Urinary bladder (tissue), 3 donors: ENCODE measurements at regions not wholly inside any gene's neighbourhood (a gene's known extent, or its start where the extent isn't known, plus 50 kb on each side); places are given as distances from the start of the nearest gene placed in this dataset.
"Not testable (repeated sequence)": the region's sequence is repeated elsewhere in the genome, so short reads cannot be mapped to it uniquely, and the experiment has no call there.

Experiments
- DNase-seq: peaks from one replicate; pipeline ENCODE4 v3.0.0-alpha.2; 2015; ENCODE audit errors: extremely low spot score
- H3K27ac ChIP-seq: one replicate; pipeline ENCODE4 v1.5.1; 2013; ENCODE audit warnings: low read depth, mild to moderate bottlenecking, moderate library complexity
- H3K36me3 ChIP-seq: one replicate; pipeline ENCODE4 v1.6.1; 2013; ENCODE audit warnings: mild to moderate bottlenecking, moderate library complexity; ENCODE audit not compliant: insufficient read depth
- H3K4me1 ChIP-seq: one replicate; pipeline ENCODE4 v1.6.1; 2013; ENCODE audit warnings: mild to moderate bottlenecking, moderate library complexity; ENCODE audit not compliant: insufficient read depth
- H3K4me3 ChIP-seq: one replicate; pipeline ENCODE4 v1.5.1; 2013; ENCODE audit warnings: low read depth, low read length
- WGBS: extraction: QIAGEN DNeasy Blood & Tissue Kit; methylation state at CpG from one replicate; pipeline ENCODE4 v1.1.7; 2013; 5-methylcytosine and 5-hydroxymethylcytosine counted together
- donor health status: healthy with polysubstance abuse.
- donor health status: healthy.

GRCh38 chr7:65554553-65555476 lies 181.2 kb downstream of the ZNF92 start:
- H3K27ac ChIP-seq, H3K36me3 ChIP-seq, H3K4me1 ChIP-seq, DNase-seq, H3K4me3 ChIP-seq: not testable (repeated sequence)
- no CpG with 5 or more reads among the region's 85 CpGs for WGBS

- H3K27ac ChIP-seq, H3K4me1 ChIP-seq, H3K36me3 ChIP-seq, H3K4me3 ChIP-seq, DNase-seq: not testable (repeated sequence)
- 64% methylated on average over 3 of the region's 4 CpGs for WGBS
Observed at GRCh38 chr7:65558584-65558983, 184.9 kb downstream of the ZNF92 start.

- not testable (repeated sequence) for H3K27ac ChIP-seq, DNase-seq, H3K36me3 ChIP-seq, H3K4me1 ChIP-seq, H3K4me3 ChIP-seq
- WGBS, result 91% methylated on average over 5 of the region's 6 CpGs
Observed at GRCh38 chr7:65561786-65562372, 188.2 kb downstream of the ZNF92 start.

GRCh38 chr7:65562522-65562921 lies 188.9 kb downstream of the ZNF92 start:
- DNase-seq, H3K4me1 ChIP-seq, H3K4me3 ChIP-seq, H3K27ac ChIP-seq, H3K36me3 ChIP-seq: not testable (repeated sequence)
- 58% methylated on average over 1 of the region's 2 CpGs for WGBS

- not testable (repeated sequence) for DNase-seq, H3K36me3 ChIP-seq, H3K4me1 ChIP-seq, H3K4me3 ChIP-seq, H3K27ac ChIP-seq
- WGBS, result no CpG with 5 or more reads among the region's 1 CpG
Observed at GRCh38 chr7:65563333-65563732, 189.7 kb downstream of the ZNF92 start.

- not testable (repeated sequence) for DNase-seq, H3K36me3 ChIP-seq, H3K4me1 ChIP-seq, H3K27ac ChIP-seq, H3K4me3 ChIP-seq
- no CpG with 5 or more reads among the region's 6 CpGs for WGBS
Observed at GRCh38 chr7:65568226-65568625, 194.6 kb downstream of the ZNF92 start.

GRCh38 chr7:65570990-65571389 lies 197.3 kb downstream of the ZNF92 start:
- WGBS, result no CpG with 5 or more reads among the region's 1 CpG
- not testable (repeated sequence) for DNase-seq, H3K4me3 ChIP-seq, H3K27ac ChIP-seq, H3K36me3 ChIP-seq, H3K4me1 ChIP-seq

- H3K36me3 ChIP-seq, H3K4me3 ChIP-seq, H3K27ac ChIP-seq, H3K4me1 ChIP-seq, DNase-seq: not testable (repeated sequence)
- 2% methylated on average over 27 of the region's 35 CpGs for WGBS
Observed at GRCh38 chr7:65572581-65572980, 198.9 kb downstream of the ZNF92 start.

GRCh38 chr7:65576370-65576769 lies 202.7 kb downstream of the ZNF92 start:
- DNase-seq, H3K4me1 ChIP-seq, H3K4me3 ChIP-seq, H3K36me3 ChIP-seq, H3K27ac ChIP-seq: not testable (repeated sequence)
- 63% methylated on average over 1 of the region's 1 CpG for WGBS

GRCh38 chr7:65582518-65583119 lies 209.0 kb downstream of the ZNF92 start:
- H3K36me3 ChIP-seq, H3K27ac ChIP-seq, H3K4me1 ChIP-seq, DNase-seq, H3K4me3 ChIP-seq: not testable (repeated sequence)
- 89% methylated on average over 2 of the region's 2 CpGs for WGBS

- not testable (repeated sequence) for H3K27ac ChIP-seq, H3K4me3 ChIP-seq, DNase-seq, H3K36me3 ChIP-seq, H3K4me1 ChIP-seq
- WGBS, result 28% methylated on average over 1 of the region's 1 CpG
Observed at GRCh38 chr7:65602495-65602894, 228.8 kb downstream of the ZNF92 start.

GRCh38 chr7:65609131-65609530 lies 235.5 kb downstream of the ZNF92 start:
- Histone ChIP-seq H3K27ac (no peak overlapping the region), H3K4me3 (no peak overlapping the region), H3K4me1 (no peaks in the 10 kb centered on the region), H3K36me3 (no peaks in the 10 kb centered on the region)
- WGBS, result 91% methylated on average over 3 of the region's 3 CpGs
- DNase-seq, result no peak

GRCh38 chr7:65613644-65614289 lies 240.1 kb downstream of the ZNF92 start:
- WGBS, result 56% methylated on average over 6 of the region's 6 CpGs
- H3K4me1 ChIP-seq, result not testable (repeated sequence)

More at GRCh38 chr7:65613644-65614289, 240.1 kb downstream of the ZNF92 start:
- not testable (repeated sequence) for DNase-seq, H3K27ac ChIP-seq, H3K36me3 ChIP-seq, H3K4me3 ChIP-seq
